Lower leg skin (tissue), 4 donors: ENCODE measurements at regions not wholly inside any gene's neighbourhood (a gene's known extent, or its start where the extent isn't known, plus 50 kb on each side); places are given as distances from the start of the nearest gene placed in this dataset.

Experiments
- DNase-seq, 2 donors: peaks; one replicate each; pipeline ENCODE4 v3.0.0-alpha.2; 2019; ENCODE audit warnings: low spot score in 2 of 2
- H3K4me3 ChIP-seq: fragments of 200-600 bp; sonication (generic); 2 replicates; pipeline ENCODE4 v1.5.1; 2017; ENCODE audit warnings: mild to moderate bottlenecking, low read depth; ENCODE audit not compliant: poor library complexity, severe bottlenecking
- POLR2A ChIP-seq, 2 donors: fragments of 450-650 bp; IDR thresholded peaks; one replicate each; pipeline ENCODE4 v1.6.1; 2016 to 2017; ENCODE audit warnings: antibody characterized with exemption in 2 of 2, mild to moderate bottlenecking in 1 of 2, moderate library complexity in 1 of 2
- WGBS, 2 donors: methylation state at CpG; one replicate each; pipeline ENCODE4 v1.1.5; 2018; 5-methylcytosine and 5-hydroxymethylcytosine counted together
- intact Hi-C: fragments of 100-400 bp; cut with DNase I; formaldehyde crosslinking; loops from one replicate; pipeline ENCODE4 v1.15.0; 2023; ENCODE audit warnings: low total_unique reads
- TF ChIP-seq, protein P1 (sequence below), 3 donors: fragments of 450-650 bp; IDR thresholded peaks; one replicate each; pipeline ENCODE4 v1.5.1; 2016; ENCODE audit warnings: antibody characterized with exemption in 3 of 3, mild to moderate bottlenecking in 3 of 3, moderate library complexity in 2 of 3

DNA sequence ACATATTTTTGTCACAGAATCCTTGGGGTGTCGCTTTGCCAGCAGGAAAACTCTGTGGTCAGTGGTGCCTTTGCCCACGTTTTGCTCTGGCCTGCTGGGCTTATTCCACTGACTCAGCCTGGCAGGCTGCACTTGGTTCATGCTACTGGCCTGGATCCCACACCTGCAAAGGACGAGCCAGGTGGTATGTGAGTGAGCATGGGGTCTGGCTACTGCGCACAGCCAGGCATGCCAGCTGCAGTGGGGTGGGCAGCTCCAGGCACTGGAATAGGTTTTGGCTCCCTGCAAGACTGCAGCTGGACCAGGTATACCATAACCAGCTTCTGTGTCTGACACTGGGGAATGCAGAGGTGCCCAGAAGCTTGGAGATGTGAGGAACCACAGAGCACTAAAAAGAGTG, 197.9 kb upstream of the VRK2 start:
- no peak overlapping the region for H3K4me3 ChIP-seq
- TF ChIP-seq, protein P1, sequence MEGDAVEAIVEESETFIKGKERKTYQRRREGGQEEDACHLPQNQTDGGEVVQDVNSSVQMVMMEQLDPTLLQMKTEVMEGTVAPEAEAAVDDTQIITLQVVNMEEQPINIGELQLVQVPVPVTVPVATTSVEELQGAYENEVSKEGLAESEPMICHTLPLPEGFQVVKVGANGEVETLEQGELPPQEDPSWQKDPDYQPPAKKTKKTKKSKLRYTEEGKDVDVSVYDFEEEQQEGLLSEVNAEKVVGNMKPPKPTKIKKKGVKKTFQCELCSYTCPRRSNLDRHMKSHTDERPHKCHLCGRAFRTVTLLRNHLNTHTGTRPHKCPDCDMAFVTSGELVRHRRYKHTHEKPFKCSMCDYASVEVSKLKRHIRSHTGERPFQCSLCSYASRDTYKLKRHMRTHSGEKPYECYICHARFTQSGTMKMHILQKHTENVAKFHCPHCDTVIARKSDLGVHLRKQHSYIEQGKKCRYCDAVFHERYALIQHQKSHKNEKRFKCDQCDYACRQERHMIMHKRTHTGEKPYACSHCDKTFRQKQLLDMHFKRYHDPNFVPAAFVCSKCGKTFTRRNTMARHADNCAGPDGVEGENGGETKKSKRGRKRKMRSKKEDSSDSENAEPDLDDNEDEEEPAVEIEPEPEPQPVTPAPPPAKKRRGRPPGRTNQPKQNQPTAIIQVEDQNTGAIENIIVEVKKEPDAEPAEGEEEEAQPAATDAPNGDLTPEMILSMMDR (IDR thresholded peaks at IDR 0.05) = no peak
- no peak for TF ChIP-seq POLR2A (IDR thresholded peaks at IDR 0.05)
- DNase-seq = no peak
- intact Hi-C loops = no loop called here
- WGBS, 2 donors = 58 to 74% methylated on average over 4 of the region's 4 CpGs

DNA sequence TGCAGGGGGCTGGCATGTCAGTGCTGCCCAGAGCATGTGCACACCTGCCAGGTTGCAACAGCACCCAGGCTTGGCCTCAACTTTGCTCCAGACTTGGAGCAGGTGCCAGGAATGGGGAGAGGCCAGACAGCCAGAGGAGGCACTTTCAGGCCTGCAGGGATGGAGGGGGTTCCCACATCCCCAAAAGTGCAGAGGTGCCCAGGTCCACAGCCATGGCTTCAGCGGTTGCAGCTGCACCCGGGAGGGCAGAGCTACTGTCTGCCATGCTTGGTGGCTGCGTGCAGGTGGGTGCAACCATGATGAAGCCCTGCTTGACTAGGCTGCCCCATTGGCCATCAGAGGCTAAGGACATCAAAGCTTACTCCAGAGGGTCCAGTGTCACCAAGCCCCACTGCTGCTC, 196.8 kb upstream of the VRK2 start:
- WGBS, 2 donors = 95% methylated on average over 3 of the region's 3 CpGs; no CpG with 5 or more reads in 1 of the 2 donors
- intact Hi-C loops = no loop called here
- no peak for DNase-seq
- no peak for TF ChIP-seq POLR2A (IDR thresholded peaks at IDR 0.05)
- TF ChIP-seq, protein P1 (IDR thresholded peaks at IDR 0.05) = no peak
- H3K4me3 ChIP-seq = no peak overlapping the region

DNA sequence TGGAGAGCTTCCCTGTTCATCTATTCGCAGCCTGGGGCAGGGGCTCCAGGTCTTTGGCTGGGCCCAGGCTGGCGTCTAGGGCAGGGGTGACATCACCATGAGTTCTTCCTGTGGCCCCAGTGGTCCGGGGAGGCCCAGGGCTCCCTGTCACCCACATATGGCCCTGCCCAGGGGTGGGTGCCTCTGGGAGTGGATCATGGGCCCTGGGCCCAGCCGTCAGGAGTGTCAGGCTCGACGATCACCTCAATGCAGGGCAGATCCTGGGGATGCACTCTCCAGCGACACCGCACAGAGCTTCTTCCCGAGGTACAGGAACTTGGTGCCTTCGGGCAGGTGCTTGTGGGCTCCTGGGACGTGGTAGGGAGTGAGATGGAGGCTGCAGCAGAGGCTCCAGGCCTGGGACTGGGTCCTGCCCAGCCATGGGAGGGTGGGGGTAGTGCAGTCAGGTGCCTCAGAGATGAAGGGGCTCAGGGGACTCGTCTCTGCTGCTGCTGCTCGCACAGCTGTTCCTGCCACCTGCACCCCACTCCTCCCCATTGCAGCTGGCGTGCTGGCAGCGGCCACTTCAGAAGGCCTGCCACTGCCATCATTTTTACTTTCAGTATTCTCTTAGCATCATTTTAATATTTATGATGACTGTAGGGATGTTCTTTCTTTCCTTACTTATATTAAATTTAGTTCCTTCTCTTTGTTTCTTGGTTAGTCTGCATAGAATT, 196.0 kb upstream of the VRK2 start:
- TF ChIP-seq POLR2A (IDR thresholded peaks at IDR 0.05) = no peak
- TF ChIP-seq, protein P1 (IDR thresholded peaks at IDR 0.05) = no peak
- H3K4me3 ChIP-seq = no peak overlapping the region
- no peak for DNase-seq
- WGBS, 2 donors = 77 to 92% methylated on average over 11 to 15 of the region's 15 CpGs
- intact Hi-C loops = no loop called here

DNA sequence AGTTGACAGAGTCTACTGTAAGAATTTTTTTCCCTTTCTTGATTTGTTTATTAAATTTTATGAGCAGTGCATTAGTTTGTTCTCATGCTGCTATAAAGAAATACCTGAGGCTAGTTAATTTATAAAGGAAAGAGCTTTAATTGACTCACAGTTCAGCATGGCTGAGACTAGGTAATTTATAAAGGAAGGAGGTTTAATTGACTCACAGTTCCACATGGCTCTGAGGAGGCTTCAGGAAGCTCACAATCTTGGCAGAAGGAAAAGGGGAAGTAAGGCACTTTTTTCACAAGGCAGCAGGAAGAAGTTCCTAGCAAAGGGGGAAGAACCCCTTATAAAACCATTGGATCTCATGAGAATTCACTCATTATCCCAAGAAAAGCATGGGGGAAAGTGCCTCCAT, 191.4 kb upstream of the VRK2 start:
- DNase-seq = no peak
- no peak overlapping the region for H3K4me3 ChIP-seq
- intact Hi-C loops = no loop called here
- no peak for TF ChIP-seq POLR2A (IDR thresholded peaks at IDR 0.05)
- TF ChIP-seq, protein P1 (IDR thresholded peaks at IDR 0.05) = no peak

DNA sequence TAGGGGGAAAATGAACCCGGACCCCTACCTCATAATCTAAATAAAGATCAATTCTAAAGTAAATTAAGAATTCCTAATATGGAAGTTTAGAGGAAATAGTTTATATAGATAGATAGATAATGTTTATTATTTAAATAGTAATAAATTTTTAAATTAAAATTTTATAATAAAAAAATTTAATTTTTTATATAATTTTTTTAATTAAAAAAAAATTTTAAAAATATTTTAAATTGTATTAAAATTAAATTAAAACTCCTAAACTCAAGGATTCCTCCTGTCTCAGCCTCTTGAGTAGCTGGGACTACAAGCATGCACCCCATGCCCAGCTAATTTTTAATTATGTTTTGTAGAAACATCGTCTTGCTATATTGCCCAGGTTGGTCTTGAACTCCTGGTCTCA, 186.9 kb upstream of the VRK2 start:
- 92 to 98% methylated on average over 2 of the region's 2 CpGs for WGBS, 2 donors
- no peak for TF ChIP-seq POLR2A (IDR thresholded peaks at IDR 0.05)
- TF ChIP-seq, protein P1 (IDR thresholded peaks at IDR 0.05) = no peak
- H3K4me3 ChIP-seq = no peak overlapping the region

DNA sequence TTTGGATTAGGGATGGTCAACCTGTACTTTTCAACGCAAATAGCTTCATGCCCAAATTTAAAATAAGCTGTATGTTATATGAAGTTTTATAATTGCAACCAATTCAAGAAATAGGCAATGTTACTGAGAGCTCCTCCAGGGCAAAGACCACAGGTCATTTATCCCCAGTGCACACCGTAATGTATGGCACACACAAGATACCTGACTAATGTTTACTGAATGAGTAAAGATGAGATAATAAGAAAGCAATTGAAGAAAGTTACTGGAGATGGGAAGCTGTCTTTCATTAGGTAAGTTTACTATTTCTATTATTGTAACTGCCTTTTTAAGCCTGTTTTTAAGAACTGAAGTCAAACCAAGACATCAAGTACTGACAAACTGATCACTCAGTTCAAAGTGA, 184.5 kb upstream of the VRK2 start:
- H3K4me3 ChIP-seq = no peak overlapping the region
- TF ChIP-seq, protein P1 (IDR thresholded peaks at IDR 0.05) = no peak
- intact Hi-C loops = no loop called here
- WGBS, 2 donors = 84 to 87% methylated on average over 2 of the region's 2 CpGs
- no peak for DNase-seq

More for the DNA sequence above, 186.9 kb upstream of the VRK2 start:
- no peak for DNase-seq
- intact Hi-C loops = no loop called here
